GF-D8 (cell line): ENCODE measurements at regions not wholly inside any gene's neighbourhood (a gene's known extent, or its start where the extent isn't known, plus 50 kb on each side); places are given as distances from the start of the nearest gene placed in this dataset.

Experiments
- DNase-seq: peaks from one replicate; lab custom pipeline; 2025; lab: John Stamatoyannopoulos, UW

DNA sequence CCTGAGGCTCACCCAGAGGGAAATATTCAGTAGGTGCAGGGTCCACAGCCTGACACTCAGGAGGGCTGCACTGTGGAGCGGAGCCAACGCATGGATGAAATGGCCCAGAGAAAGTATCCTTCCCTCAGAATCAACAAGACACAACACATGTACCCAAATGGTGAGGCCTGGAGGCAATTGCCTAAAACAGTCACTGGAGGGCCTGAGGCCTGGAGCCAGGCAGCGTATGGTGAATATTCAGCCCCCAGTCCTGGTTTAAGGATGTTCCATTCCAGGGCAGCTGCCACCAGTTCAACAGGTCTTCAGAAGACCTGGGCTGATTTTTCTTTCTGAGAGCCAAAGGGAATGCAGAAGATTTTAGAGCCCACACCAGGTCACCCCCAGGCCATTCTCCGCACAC lies 264.8 kb downstream of the INSC start:
- DNase-seq = no peak

- DNase-seq = no peak
Observed at GRCh38 chr11:15390857-15391256, 276.1 kb downstream of the INSC start.

- no peak for DNase-seq
Observed at GRCh38 chr11:15396778-15397177, 282.1 kb downstream of the INSC start.

GRCh38 chr11:15406851-15407351 lies 292.2 kb downstream of the INSC start:
- no peak for DNase-seq

DNA sequence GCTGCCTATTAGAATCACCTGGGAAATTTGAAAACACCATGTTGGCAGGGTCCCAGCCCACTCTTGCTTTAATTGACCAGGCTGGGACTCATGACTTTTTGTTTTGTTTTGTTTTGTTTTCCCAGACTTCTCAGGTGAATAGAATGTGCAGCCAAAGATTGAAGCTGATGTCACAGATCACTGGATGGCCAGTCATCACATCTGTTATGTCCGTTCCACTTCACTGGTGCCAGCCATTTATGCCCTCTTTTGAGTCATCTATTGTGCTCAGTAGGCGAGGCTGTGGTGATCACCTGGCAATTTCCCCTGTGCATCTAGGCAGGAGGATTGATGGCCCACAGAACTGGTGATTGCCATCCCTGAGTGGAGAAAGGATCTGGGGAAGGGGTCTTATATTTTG lies 297.3 kb downstream of the INSC start:
- DNase-seq = no peak

DNA sequence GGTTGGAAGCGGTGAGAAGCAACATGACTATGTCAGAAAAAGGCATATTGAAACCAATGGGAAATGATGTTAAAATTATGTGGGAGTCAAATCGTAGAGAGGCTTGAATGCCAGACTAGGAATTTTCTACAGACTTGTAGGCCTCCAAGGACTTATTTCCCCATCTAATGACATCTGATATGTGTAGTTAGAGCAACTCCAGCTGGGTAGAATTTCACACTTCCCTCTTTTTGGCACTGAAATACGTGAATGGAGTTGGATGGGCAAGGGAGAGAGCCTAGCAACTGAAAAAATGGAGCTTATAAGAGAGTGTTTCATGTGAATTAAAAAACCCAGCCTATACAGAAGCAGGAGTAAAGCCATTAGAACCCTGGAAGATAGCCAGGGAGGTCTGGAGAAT lies 304.2 kb downstream of the INSC start:
- no peak for DNase-seq

- DNase-seq = no peak
Observed at GRCh38 chr11:15419696-15420095, 305.0 kb downstream of the INSC start.

GRCh38 chr11:15430381-15430780 lies 315.7 kb downstream of the INSC start:
- DNase-seq = no peak

GRCh38 chr11:15434529-15434928 lies 319.8 kb downstream of the INSC start:
- DNase-seq = no peak

DNA sequence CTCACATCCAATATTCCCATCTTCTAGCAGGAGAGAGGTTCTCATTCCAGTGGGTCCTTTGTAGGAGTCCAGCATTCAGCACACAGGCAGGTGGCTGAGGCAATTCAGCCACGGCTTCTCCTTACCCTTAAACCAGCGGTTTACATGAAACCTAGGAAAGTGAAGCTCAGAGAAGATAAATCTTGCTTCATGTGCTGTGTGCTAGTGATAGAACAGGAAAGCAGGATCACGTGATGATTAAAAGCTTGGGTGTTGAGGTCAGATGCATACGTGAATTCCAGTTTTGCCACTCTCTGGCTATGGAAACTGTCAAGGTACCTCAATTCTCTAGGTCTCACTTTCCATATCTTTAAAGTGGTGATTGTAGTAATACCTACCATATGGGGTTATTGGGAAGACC lies 331.6 kb downstream of the INSC start:
- no peak for DNase-seq

GRCh38 chr11:15446929-15447328 lies 332.2 kb downstream of the INSC start:
- no peak for DNase-seq

DNA sequence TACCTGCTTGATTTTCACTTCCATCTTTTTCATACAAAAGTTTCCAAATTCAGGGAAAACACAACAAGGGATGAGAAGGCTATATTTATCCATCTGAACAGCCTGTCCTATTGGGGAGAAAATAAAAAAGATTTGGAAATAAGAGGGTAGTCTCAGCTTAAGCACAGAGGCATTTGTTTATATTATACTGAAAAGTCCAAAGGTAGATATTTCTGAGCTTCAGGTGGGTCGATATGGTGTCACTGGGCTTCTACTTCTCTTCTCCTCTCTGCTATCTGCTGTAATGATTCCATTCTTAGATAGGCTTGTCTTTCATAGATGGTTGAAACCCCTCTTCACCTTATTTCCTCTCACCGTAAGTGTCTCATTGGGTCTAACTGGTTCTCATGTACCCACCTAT lies 337.0 kb downstream of the INSC start:
- no peak for DNase-seq

DNA sequence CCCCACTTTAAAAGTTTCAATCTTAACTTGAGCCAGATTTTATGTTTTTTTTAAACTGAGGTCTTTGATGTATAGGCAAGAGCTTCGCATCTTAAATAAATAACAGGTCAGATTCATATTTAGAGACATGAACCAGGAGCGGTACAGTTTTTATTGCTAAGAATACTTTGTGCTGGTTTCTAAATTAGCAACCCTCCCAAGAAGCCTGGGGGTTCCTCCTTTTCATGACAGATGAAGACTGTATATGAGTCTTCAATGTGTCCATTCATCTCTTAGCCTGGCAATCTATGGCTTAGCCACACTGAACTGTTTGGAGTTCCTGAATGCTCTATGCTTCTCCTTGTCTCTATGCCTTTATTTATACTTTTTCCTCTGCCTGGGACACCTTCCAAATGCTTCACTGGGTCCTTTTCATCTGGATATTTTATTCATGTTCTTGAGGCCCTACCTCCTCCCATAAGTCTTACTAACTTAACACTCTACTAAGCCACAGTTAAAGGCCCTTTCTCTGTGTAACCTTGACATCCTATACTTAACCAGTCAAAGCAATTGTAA lies 338.6 kb downstream of the INSC start:
- DNase-seq = no peak

DNA sequence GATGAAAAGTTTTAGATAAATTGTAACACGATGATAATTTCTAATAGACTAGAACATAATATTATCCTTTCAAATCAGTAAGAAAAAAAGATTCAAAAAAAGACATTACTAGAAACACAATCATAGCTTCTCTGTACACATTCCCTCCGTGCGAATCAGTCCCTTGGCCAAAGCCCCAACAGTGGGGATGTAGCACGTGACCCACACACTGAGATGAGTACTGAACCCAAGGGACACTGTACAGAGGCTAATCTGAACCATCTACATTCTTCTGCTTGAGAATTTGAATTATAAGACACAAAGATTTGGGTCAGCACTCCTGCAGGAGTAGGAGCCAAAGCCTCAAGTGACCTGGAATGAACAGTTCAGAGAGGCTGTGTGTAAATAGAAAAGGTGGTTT lies 353.7 kb downstream of the INSC start:
- DNase-seq = no peak

DNA sequence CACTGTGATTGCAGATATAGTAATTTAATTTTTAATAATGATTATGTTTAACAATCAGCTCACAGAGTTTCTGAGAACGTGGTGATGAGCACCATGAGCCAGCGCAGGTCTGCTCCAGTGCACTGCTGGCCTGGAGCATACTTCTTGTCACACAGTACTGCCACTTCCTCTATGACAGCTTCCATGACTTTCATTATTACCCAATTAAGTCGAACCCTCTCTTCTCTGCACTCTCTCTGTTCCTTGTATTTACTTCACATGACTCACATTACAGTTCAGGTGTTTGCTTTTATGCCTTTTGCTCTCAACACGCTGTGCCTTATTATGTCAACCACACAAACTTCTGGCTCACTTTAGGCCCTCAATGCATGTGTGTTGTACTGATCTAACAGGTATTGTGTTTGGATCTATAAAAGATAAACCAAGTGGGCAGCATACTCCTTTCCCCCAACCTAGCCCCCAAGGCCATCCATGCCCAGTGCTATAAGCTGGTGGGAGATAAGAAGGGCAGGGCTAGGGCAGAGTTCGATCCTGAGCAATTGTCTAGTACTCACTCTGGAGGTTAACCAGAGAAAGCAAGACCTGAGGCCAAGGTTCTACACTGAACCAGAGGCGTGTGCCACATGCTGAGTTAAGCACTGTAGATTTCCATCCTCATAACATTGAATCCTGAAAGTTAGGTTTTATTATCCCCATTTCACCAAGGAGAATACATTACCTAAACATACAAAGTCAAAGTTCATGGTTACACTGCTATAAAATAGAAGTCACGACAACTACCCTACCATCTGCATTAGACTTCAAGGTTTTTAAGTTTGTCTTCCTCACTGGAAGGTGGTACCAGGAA lies 356.5 kb downstream of the INSC start:
- no peak for DNase-seq

DNA sequence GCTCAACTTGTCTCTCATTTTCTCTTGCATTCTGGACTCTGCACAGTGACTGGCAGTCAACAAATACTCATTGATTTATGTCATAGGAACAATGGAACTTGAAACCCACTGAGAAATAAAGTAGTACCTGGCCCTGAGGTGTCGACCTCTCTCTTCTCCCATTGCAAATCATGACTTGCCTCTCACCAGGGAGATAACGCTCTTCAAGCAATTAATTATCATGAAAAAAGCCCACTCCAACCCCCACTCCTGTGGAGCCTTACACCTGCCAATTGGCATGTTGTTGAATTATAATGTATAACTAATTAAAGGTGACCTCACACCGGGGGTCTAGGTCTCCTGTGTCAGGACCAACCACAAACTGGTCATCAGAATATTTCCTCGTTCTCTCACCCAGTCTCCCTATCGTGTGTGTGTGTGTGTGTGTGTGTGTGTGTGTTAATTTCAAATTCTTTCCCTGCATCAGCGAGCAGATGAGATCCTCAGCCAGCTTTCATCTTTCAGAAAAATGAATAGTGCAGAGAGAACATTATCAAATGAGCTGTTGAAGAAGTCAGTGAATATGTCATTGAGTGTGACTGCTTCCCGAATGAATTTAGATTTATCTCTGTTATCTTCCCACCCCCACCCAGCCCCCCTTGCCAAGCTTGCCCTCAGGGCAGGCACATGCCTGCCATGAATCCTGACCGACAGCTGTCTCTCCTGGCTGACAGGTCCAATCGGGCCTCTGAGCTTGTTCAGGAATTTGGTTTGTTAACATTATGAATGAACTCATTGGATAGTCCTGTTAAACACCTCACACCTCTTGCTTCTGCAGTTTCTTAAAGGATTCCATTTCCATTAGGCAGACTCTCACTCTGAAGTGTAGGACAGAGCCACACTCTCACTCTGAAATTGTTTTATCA lies 357.4 kb downstream of the INSC start:
- no peak for DNase-seq

DNA sequence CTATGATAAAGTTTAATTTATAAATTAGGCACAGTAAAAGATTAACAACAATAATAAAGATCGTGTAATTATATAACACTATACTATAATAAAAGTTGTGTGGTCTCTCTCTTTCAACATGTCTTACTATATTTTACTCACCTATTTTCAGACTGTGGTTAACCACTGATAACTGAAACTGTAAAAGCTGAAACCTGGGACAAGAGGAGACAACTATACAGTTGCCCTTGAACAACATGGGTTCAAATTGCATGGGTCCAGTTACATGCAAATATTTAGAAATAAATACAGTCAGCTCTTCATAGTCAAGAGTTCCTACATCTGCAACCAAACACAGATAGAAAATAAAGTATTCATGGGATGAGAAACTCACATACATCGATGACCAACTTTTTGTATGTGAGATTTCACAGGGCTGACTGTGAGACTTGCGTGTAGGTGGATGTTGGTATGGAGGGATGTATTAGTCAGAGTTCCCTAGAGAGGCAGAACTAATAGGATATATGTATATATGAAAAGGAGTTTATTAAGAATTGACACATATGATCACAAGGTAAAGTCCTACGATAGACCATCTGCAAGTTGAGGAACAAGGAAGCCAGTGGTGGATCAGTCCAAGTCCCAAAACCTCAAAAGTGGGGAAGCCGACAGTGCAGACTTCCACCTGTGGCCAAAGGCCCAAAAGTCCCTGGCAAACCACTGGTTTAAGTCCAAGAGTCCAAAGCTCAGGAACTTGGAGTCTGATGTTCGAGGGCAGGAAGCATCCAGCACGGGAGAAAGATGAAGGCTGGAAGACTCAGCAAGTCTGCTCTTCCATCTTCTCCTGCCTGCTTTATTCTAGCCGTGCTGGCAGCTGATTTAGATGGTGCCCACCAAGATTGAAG lies 359.5 kb downstream of the INSC start:
- DNase-seq = no peak

DNA sequence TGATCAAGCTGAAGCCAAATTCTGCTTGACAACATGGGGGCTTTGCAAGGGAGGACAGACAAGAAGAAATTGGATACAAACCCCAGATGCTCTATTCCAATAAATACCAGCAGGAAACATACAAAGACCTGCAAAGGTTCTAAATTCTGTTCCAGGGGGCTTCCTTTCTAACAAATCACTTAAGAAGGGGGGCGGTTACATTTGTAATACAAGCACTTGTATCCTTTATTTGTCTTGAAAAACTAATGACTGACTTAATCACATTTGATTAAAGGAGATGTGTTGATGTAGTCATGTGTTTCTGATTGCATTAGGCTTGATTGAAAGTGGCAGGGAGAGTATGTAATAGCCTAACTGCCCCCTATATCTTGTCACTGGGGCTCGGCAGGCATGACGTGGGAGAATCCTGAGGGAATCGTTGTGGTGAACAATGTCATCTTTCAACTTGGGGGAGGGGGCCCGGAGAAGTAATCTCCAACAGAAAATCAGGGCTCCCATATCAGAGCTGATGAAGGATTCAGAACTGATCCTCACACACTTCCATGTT lies 361.7 kb downstream of the INSC start:
- DNase-seq = no peak

DNA sequence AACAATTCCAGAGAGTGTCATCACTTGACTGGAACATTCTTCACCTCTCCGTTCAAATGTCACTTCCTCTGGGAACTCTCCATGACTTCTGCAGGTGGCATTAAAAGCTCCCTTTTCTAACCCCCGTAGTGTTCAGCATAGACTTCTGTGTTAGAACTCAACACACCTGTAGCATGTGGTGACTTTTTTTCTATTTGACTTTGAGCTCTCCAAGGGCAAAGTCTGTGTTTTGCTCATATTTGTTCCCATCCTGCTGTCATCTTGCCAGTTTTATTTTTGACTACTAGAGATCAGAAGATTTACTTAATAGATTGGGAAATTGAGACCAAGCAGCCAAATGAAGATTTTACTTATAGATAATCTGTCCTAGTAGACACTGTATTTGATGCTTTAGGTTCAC lies 367.1 kb downstream of the INSC start:
- DNase-seq = no peak

GRCh38 chr11:15483205-15483604 lies 368.5 kb downstream of the INSC start:
- DNase-seq = no peak

DNA sequence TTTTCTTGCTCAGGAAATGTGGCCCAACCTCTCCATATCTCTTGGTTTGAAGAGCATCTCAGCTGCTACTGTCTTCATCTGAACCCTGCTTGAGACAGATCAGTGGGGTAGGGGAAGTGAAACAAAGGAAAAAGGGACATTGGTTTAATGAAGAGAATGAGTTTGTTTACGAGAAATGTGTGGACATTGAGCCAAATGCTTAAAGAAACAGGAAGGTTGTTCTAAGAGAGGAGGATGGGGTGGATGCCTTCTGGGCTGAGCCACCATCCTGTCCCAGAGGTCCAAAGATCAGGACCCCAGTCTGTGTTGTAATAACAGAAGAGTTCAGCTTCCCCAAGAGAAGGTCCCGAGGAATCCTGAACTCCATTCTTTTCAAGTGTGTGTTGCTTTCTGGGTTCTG lies 369.7 kb downstream of the INSC start:
- DNase-seq = no peak
